ENCODE measurements at regions not wholly inside any gene's neighbourhood (a gene's known extent, or its start where the extent isn't known, plus 50 kb on each side); places are given as distances from the start of the nearest gene placed in this dataset.

- H3K36me3 ChIP-seq (replicated peaks; ENCODE audit: low read depth, low read length) = no peaks in the 10 kb centered on the region
- H3K4me2 ChIP-seq (ENCODE audit: low read length) = 0 out of 2 replicates have a peak overlapping the region, but pooled peaks have one; percentile 14
- no peak overlapping the region for H3K27ac ChIP-seq (ENCODE audit: low read length)
- no peak overlapping the region for H3K4me3 ChIP-seq (ENCODE audit: low read length)
- H3K9ac ChIP-seq (ENCODE audit: low read length) = no peak overlapping the region
- no peaks in the 10 kb centered on the region for H3K9me3 ChIP-seq (ENCODE audit: insufficient read depth, low read length)
- H2AFZ ChIP-seq (ENCODE audit: low read depth, low read length) = no peak overlapping the region
- no peaks in the 10 kb centered on the region for H3K79me2 ChIP-seq (ENCODE audit: low read length)
- H3K4me1 ChIP-seq (ENCODE audit: low read length) = peaks cover 29% of the 10 kb centered on the region
- H3K27me3 ChIP-seq (ENCODE audit: low read depth, low read length) = no peaks in the 10 kb centered on the region
- H4K20me1 ChIP-seq (ENCODE audit: insufficient read depth, low read length) = no peaks in the 10 kb centered on the region
- TF ChIP-seq EZH2phosphoT487 (IDR thresholded peaks at IDR 0.05; ENCODE audit: low read depth) (no peak), CTCF (IDR thresholded peaks at IDR 0.05; ENCODE audit: low read depth, low read length) (no peak)
Observed at GRCh38 chr7:41013117-41013516, 689.8 kb downstream of the INHBA start.

- Histone ChIP-seq H3K36me3 (replicated peaks; ENCODE audit: low read depth, low read length) (no peaks in the 10 kb centered on the region), H2AFZ (ENCODE audit: low read depth, low read length) (no peak overlapping the region)
- TF ChIP-seq EZH2phosphoT487 (IDR thresholded peaks at IDR 0.05; ENCODE audit: low read depth) = no peak
- TF ChIP-seq CTCF (IDR thresholded peaks at IDR 0.05; ENCODE audit: low read depth, low read length) = no peak
Observed at GRCh38 chr7:41012041-41012440, 690.8 kb downstream of the INHBA start.

GRCh38 chr7:41010967-41011366 lies 691.9 kb downstream of the INHBA start:
- no peak for TF ChIP-seq EZH2phosphoT487 (IDR thresholded peaks at IDR 0.05; ENCODE audit: low read depth)
- TF ChIP-seq CTCF (IDR thresholded peaks at IDR 0.05; ENCODE audit: low read depth, low read length) = no peak
- no peaks in the 10 kb centered on the region for H3K9me3 ChIP-seq (ENCODE audit: insufficient read depth, low read length)
- H4K20me1 ChIP-seq (ENCODE audit: insufficient read depth, low read length) = no peaks in the 10 kb centered on the region
- H3K36me3 ChIP-seq (replicated peaks; ENCODE audit: low read depth, low read length) = no peaks in the 10 kb centered on the region
- no peak overlapping the region for H3K4me3 ChIP-seq (ENCODE audit: low read length)
- H3K27ac ChIP-seq (ENCODE audit: low read length) = no peak overlapping the region
- H3K27me3 ChIP-seq (ENCODE audit: low read depth, low read length) = no peaks in the 10 kb centered on the region
- peak overlapping the region; percentile 41; the same call in 1 of the 2 replicates for H3K4me2 ChIP-seq (ENCODE audit: low read length)
- H3K79me2 ChIP-seq (ENCODE audit: low read length) = no peaks in the 10 kb centered on the region
- H3K4me1 ChIP-seq (ENCODE audit: low read length) = peaks cover 29% of the 10 kb centered on the region
- no peak overlapping the region for H3K9ac ChIP-seq (ENCODE audit: low read length)
- H2AFZ ChIP-seq (ENCODE audit: low read depth, low read length) = no peak overlapping the region

More at GRCh38 chr7:41012041-41012440, 690.8 kb downstream of the INHBA start:
- Histone ChIP-seq H3K9ac (ENCODE audit: low read length) (no peak overlapping the region), H3K9me3 (ENCODE audit: insufficient read depth, low read length) (no peaks in the 10 kb centered on the region), H3K27me3 (ENCODE audit: low read depth, low read length) (no peaks in the 10 kb centered on the region), H3K4me1 (ENCODE audit: low read length) (peaks cover 29% of the 10 kb centered on the region), H3K4me2 (ENCODE audit: low read length) (peak overlapping the region; percentile 41), H3K79me2 (ENCODE audit: low read length) (no peaks in the 10 kb centered on the region), H4K20me1 (ENCODE audit: insufficient read depth, low read length) (no peaks in the 10 kb centered on the region), H3K27ac (ENCODE audit: low read length) (no peak overlapping the region), H3K4me3 (ENCODE audit: low read length) (no peak overlapping the region; the same call in 1 of the 2 replicates)

GRCh38 chr7:41010418-41010817 lies 692.5 kb downstream of the INHBA start:
- peaks cover 29% of the 10 kb centered on the region for H3K4me1 ChIP-seq (ENCODE audit: low read length)
- no peaks in the 10 kb centered on the region for H4K20me1 ChIP-seq (ENCODE audit: insufficient read depth, low read length)
- H3K9ac ChIP-seq (ENCODE audit: low read length) = no peak overlapping the region
- H3K4me2 ChIP-seq (ENCODE audit: low read length) = no peak overlapping the region
- H2AFZ ChIP-seq (ENCODE audit: low read depth, low read length) = no peak overlapping the region
- no peaks in the 10 kb centered on the region for H3K9me3 ChIP-seq (ENCODE audit: insufficient read depth, low read length)
- no peaks in the 10 kb centered on the region for H3K79me2 ChIP-seq (ENCODE audit: low read length)
- TF ChIP-seq CTCF (IDR thresholded peaks at IDR 0.05; ENCODE audit: low read depth, low read length) (no peak; the same call in 1 of the 2 replicates), EZH2phosphoT487 (IDR thresholded peaks at IDR 0.05; ENCODE audit: low read depth) (no peak)
- no peak overlapping the region for H3K4me3 ChIP-seq (ENCODE audit: low read length)
- H3K27ac ChIP-seq (ENCODE audit: low read length) = no peak overlapping the region
- H3K27me3 ChIP-seq (ENCODE audit: low read depth, low read length) = no peaks in the 10 kb centered on the region
- no peaks in the 10 kb centered on the region for H3K36me3 ChIP-seq (replicated peaks; ENCODE audit: low read depth, low read length)

Data from OCI-LY3 (cell line).